Neutrophil (primary cell): ENCODE measurements at regions not wholly inside any gene's neighbourhood (a gene's known extent, or its start where the extent isn't known, plus 50 kb on each side); places are given as distances from the start of the nearest gene placed in this dataset.

ENCODE experiments used
- H3K27ac ChIP-seq: fragments of 200-600 bp; sonication (generic); 2 replicates; pipeline ENCODE4 v1.5.1; 2016; ENCODE audit warnings: mild to moderate bottlenecking, moderate library complexity
- H3K27me3 ChIP-seq: fragments of 200-600 bp; sonication (generic); 2 replicates; pipeline ENCODE4 v1.6.0; 2016; ENCODE audit warnings: mild to moderate bottlenecking
- H3K36me3 ChIP-seq: fragments of 200-600 bp; sonication (generic); 2 replicates; pipeline ENCODE4 v1.5.1; 2017
- H3K4me1 ChIP-seq, 2 experiments: fragments of 200-600 bp in 1 of 2; sonication (generic) in 1 of 2; 1 replicate in 1 of 2; 2 replicates in 1 of 2; pipeline versions ENCODE4 v1.5.1 to v1.6.1; 2013 to 2016; ENCODE audit warnings: low read depth in 1 of 2, low read length in 1 of 2, mild to moderate bottlenecking in 1 of 2, moderate library complexity in 1 of 2; ENCODE audit not compliant: control insufficient read depth in 1 of 2, insufficient read depth in 1 of 2
- H3K4me3 ChIP-seq, 2 experiments: fragments of 200-600 bp in 1 of 2; sonication (generic) in 1 of 2; 1 replicate in 1 of 2; 2 replicates in 1 of 2; pipeline ENCODE4 v1.5.1; 2013 to 2016; ENCODE audit warnings: low read depth in 1 of 2, low read length in 1 of 2, mild to moderate bottlenecking in 1 of 2, moderate library complexity in 1 of 2
- H3K9me3 ChIP-seq: fragments of 200-600 bp; sonication (generic); 2 replicates; pipeline ENCODE4 v1.5.1; 2016
- CTCF ChIP-seq: fragments of 200-600 bp; sonication (generic); IDR thresholded peaks from 2 replicates; pipeline ENCODE4 v1.5.1; 2016; ENCODE audit warnings: antibody characterized with exemption

- TF ChIP-seq CTCF, result no peak
- Histone ChIP-seq H3K4me3 (no peak overlapping the region), H3K27me3 (no peaks in the 10 kb centered on the region), H3K36me3 (no peaks in the 10 kb centered on the region), H3K4me1 (no peaks in the 10 kb centered on the region), H3K27ac (no peak overlapping the region), H3K9me3 (no peaks in the 10 kb centered on the region)
These were observed 551.6 kb upstream of the PRKX start for GRCh38 chrX:4265036-4265435.

GRCh38 chrX:4263030-4263803 is 549.8 kb upstream of the PRKX start:
- Histone ChIP-seq H3K4me3 (no peak overlapping the region), H3K27ac (no peak overlapping the region), H3K27me3 (no peaks in the 10 kb centered on the region), H3K9me3 (no peaks in the 10 kb centered on the region), H3K4me1 (no peaks in the 10 kb centered on the region), H3K36me3 (no peaks in the 10 kb centered on the region)
- TF ChIP-seq CTCF, result no peak

GRCh38 chrX:4253092-4253491 is 539.6 kb upstream of the PRKX start:
- TF ChIP-seq CTCF, result no peak
- H3K4me3 ChIP-seq, result no peak overlapping the region
- H3K4me1 ChIP-seq, result peaks cover 0 to 3% of the 10 kb centered on the region in 2 experiments
- H3K27me3 ChIP-seq, result no peaks in the 10 kb centered on the region
- no peaks in the 10 kb centered on the region for H3K36me3 ChIP-seq
- no peak overlapping the region for H3K27ac ChIP-seq
- no peaks in the 10 kb centered on the region for H3K9me3 ChIP-seq

- Histone ChIP-seq H3K4me1 (peaks cover 0 to 3% of the 10 kb centered on the region in 2 experiments), H3K27ac (no peak overlapping the region), H3K27me3 (no peaks in the 10 kb centered on the region), H3K9me3 (no peaks in the 10 kb centered on the region), H3K36me3 (no peaks in the 10 kb centered on the region), H3K4me3 (no peak overlapping the region)
- no peak for TF ChIP-seq CTCF
These were observed 536.0 kb upstream of the PRKX start for GRCh38 chrX:4249401-4249800.

GRCh38 chrX:4243759-4244158 is 530.3 kb upstream of the PRKX start:
- TF ChIP-seq CTCF, result no peak
- H3K36me3 ChIP-seq, result no peaks in the 10 kb centered on the region
- no peak overlapping the region for H3K27ac ChIP-seq
- no peaks in the 10 kb centered on the region for H3K27me3 ChIP-seq
- no peak overlapping the region for H3K4me3 ChIP-seq
- H3K4me1 ChIP-seq, result no peaks in the 10 kb centered on the region
- no peaks in the 10 kb centered on the region for H3K9me3 ChIP-seq
